ENCODE measurements at regions not wholly inside any gene's neighbourhood (a gene's known extent, or its start where the extent isn't known, plus 50 kb on each side); places are given as distances from the start of the nearest gene placed in this dataset.

DNA sequence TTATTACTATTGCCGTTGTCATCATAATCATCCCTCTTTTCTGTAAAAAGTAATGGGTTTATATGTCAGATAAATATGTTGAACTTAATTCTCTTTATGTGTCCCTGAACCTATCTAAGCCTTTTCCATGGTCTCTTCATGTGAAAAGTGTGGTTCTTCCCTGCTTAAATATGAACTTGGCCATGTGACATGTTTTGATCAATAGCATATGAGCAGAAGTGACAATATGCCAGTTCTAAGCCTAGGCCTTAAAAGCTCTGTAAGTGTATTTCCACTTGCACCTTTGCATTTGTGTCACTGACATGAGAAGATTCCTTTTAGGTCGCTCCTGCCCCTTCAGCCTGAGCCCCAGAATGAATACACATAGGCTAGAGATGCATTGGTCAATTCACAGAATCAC is 188.4 kb upstream of the CCN2 start:
- no peak for TF ChIP-seq EZH2 (IDR thresholded peaks at IDR 0.05; ENCODE audit: insufficient read depth, low read length)
- TF ChIP-seq, protein P1, sequence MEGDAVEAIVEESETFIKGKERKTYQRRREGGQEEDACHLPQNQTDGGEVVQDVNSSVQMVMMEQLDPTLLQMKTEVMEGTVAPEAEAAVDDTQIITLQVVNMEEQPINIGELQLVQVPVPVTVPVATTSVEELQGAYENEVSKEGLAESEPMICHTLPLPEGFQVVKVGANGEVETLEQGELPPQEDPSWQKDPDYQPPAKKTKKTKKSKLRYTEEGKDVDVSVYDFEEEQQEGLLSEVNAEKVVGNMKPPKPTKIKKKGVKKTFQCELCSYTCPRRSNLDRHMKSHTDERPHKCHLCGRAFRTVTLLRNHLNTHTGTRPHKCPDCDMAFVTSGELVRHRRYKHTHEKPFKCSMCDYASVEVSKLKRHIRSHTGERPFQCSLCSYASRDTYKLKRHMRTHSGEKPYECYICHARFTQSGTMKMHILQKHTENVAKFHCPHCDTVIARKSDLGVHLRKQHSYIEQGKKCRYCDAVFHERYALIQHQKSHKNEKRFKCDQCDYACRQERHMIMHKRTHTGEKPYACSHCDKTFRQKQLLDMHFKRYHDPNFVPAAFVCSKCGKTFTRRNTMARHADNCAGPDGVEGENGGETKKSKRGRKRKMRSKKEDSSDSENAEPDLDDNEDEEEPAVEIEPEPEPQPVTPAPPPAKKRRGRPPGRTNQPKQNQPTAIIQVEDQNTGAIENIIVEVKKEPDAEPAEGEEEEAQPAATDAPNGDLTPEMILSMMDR (IDR thresholded peaks at IDR 0.05; ENCODE audit: insufficient read depth, low read depth, low read length) = no peak
